Smooth muscle cell (in vitro differentiated cells): ENCODE measurements at regions not wholly inside any gene's neighbourhood (a gene's known extent, or its start where the extent isn't known, plus 50 kb on each side); places are given as distances from the start of the nearest gene placed in this dataset.

Experiments used
- DNase-seq: peaks from one replicate; lab custom pipeline; 2025; ENCODE audit not compliant: unreplicated experiment; lab: John Stamatoyannopoulos, UW
- H2AFZ ChIP-seq: fragments of 200-600 bp; sonication (generic); 2 replicates; pipeline ENCODE4 v1.6.0; 2016; ENCODE audit warnings: antibody characterized with exemption, low read depth, mild to moderate bottlenecking
- H3F3A ChIP-seq: fragments of 200-600 bp; sonication (generic); 2 replicates; pipeline ENCODE4 v1.6.0; 2017; ENCODE audit warnings: antibody characterized with exemption, low read depth
- H3K27ac ChIP-seq: fragments of 200-600 bp; sonication (generic); 2 replicates; pipeline ENCODE4 v1.5.1; 2016; ENCODE audit warnings: low read depth, mild to moderate bottlenecking
- H3K27me3 ChIP-seq: fragments of 200-600 bp; sonication (generic); 2 replicates; pipeline ENCODE4 v1.6.1; 2016; ENCODE audit warnings: low read depth, mild to moderate bottlenecking
- H3K36me3 ChIP-seq: fragments of 200-600 bp; sonication (generic); 2 replicates; pipeline ENCODE4 v1.5.1; 2016; ENCODE audit warnings: low read depth
- H3K4me1 ChIP-seq: fragments of 200-600 bp; sonication (generic); 2 replicates; pipeline ENCODE4 v1.5.1; 2016; ENCODE audit warnings: low read depth
- H3K4me2 ChIP-seq: fragments of 200-600 bp; sonication (generic); 2 replicates; pipeline ENCODE4 v1.6.0; 2016; ENCODE audit warnings: mild to moderate bottlenecking
- H3K4me3 ChIP-seq: fragments of 200-600 bp; sonication (generic); 2 replicates; pipeline ENCODE4 v1.5.1; 2016; ENCODE audit warnings: mild to moderate bottlenecking
- H3K79me2 ChIP-seq: fragments of 200-600 bp; sonication (generic); 2 replicates; pipeline ENCODE4 v1.6.0; 2016; ENCODE audit warnings: low read depth, mild to moderate bottlenecking
- H3K9ac ChIP-seq: fragments of 200-600 bp; sonication (generic); 2 replicates; pipeline ENCODE4 v1.6.0; 2016; ENCODE audit warnings: low read depth
- H3K9me3 ChIP-seq: fragments of 200-600 bp; sonication (generic); replicated peaks from 2 replicates; pipeline ENCODE4 v1.5.1; 2016; ENCODE audit warnings: low read depth
- H4K20me1 ChIP-seq: fragments of 200-600 bp; sonication (generic); 2 replicates; pipeline ENCODE4 v1.6.0; 2016; ENCODE audit warnings: low read depth
- WGBS: methylation state at CpG from one replicate; pipeline ENCODE4 v1.1.7; 2016; ENCODE audit warnings: low lambda C conversion rate; 5-methylcytosine and 5-hydroxymethylcytosine counted together
- TF ChIP-seq, protein P1 (sequence below): fragments of 200-600 bp; sonication (generic); IDR thresholded peaks from 2 replicates; pipeline ENCODE4 v1.5.1; 2017; ENCODE audit warnings: borderline replicate concordance, mild to moderate bottlenecking, antibody characterized with exemption; ENCODE audit not compliant: insufficient read depth, poor library complexity, severe bottlenecking

GRCh38 chr6:98576791-98577190 is 257.6 kb upstream of the POU3F2 start:
- Histone ChIP-seq H3K79me2 (no peaks in the 10 kb centered on the region), H3K9me3 (no peaks in the 10 kb centered on the region), H2AFZ (no peak overlapping the region), H3K9ac (no peak overlapping the region), H3K4me1 (peaks cover 6% of the 10 kb centered on the region), H3F3A (no peaks in the 10 kb centered on the region), H3K4me2 (no peak overlapping the region), H4K20me1 (no peaks in the 10 kb centered on the region), H3K27ac (no peak overlapping the region), H3K27me3 (no peaks in the 10 kb centered on the region), H3K36me3 (no peaks in the 10 kb centered on the region), H3K4me3 (no peak overlapping the region)
- TF ChIP-seq, protein P1, sequence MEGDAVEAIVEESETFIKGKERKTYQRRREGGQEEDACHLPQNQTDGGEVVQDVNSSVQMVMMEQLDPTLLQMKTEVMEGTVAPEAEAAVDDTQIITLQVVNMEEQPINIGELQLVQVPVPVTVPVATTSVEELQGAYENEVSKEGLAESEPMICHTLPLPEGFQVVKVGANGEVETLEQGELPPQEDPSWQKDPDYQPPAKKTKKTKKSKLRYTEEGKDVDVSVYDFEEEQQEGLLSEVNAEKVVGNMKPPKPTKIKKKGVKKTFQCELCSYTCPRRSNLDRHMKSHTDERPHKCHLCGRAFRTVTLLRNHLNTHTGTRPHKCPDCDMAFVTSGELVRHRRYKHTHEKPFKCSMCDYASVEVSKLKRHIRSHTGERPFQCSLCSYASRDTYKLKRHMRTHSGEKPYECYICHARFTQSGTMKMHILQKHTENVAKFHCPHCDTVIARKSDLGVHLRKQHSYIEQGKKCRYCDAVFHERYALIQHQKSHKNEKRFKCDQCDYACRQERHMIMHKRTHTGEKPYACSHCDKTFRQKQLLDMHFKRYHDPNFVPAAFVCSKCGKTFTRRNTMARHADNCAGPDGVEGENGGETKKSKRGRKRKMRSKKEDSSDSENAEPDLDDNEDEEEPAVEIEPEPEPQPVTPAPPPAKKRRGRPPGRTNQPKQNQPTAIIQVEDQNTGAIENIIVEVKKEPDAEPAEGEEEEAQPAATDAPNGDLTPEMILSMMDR, result no peak
- DNase-seq, result no peak

DNA sequence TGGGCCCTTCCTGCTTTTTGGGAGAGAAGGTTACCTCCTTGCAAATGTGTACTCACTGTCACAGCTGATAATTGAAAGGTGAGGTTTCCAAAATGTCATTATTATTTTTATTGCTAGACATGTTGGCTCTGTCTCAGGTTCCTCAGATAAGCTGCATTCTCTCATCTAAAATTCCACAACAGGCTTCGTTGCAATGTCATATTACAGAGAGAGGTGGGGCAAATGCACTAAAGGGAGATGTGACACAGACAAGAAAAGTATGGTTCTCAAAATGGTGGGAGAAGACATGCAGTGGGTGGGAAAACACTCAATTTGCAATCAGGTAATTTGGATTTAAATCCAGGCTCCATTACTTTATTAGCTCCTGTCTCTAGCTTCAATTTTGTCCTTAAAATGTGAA is 256.4 kb upstream of the POU3F2 start:
- Histone ChIP-seq H3K79me2 (no peaks in the 10 kb centered on the region), H3F3A (no peaks in the 10 kb centered on the region), H3K27me3 (no peaks in the 10 kb centered on the region), H3K4me1 (peaks cover 6% of the 10 kb centered on the region), H3K4me2 (no peak overlapping the region), H3K27ac (peak overlapping the region; percentile 89), H3K4me3 (no peak overlapping the region), H3K36me3 (no peaks in the 10 kb centered on the region), H3K9me3 (no peaks in the 10 kb centered on the region), H3K9ac (no peak overlapping the region), H4K20me1 (no peaks in the 10 kb centered on the region), H2AFZ (no peak overlapping the region)
- TF ChIP-seq, protein P1, result no peak
- DNase-seq, result no peak
- 64% methylated on average over 1 of the region's 1 CpG for WGBS

GRCh38 chr6:98579079-98579478 is 255.3 kb upstream of the POU3F2 start:
- Histone ChIP-seq H3K27ac (peak overlapping the region; percentile 89), H3K9me3 (no peaks in the 10 kb centered on the region), H3K79me2 (no peaks in the 10 kb centered on the region), H3F3A (no peaks in the 10 kb centered on the region), H3K4me2 (peak overlapping the region; percentile 51), H3K4me1 (peaks cover 6% of the 10 kb centered on the region), H3K36me3 (no peaks in the 10 kb centered on the region), H3K27me3 (no peaks in the 10 kb centered on the region), H3K4me3 (no peak overlapping the region), H4K20me1 (no peaks in the 10 kb centered on the region), H3K9ac (peak overlapping the region; percentile 22), H2AFZ (no peak overlapping the region)
- TF ChIP-seq, protein P1, result no peak
- no peak for DNase-seq
- 73% methylated on average over 1 of the region's 1 CpG for WGBS

DNA sequence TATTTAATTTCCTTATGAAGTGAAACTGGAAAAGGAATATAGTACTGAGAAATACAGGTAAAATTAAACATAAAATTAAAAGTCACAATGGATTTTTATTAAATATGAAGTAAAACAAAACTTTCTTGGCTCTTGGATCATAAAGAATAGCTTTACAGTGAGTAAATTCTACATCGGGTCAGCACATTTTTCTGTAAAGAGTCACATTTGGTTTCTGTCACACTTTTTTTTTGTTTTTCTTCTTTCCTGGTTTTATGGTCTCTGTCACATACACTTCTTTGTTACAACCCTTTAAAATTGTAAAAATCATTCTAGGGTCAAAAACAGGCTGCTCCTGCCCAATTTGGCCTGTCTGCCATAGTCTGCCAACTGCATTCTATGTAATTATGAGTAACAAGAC is 254.4 kb upstream of the POU3F2 start:
- Histone ChIP-seq H3K4me1 (peaks cover 6% of the 10 kb centered on the region), H3K27me3 (no peaks in the 10 kb centered on the region), H2AFZ (peak overlapping the region; percentile 23), H3F3A (no peaks in the 10 kb centered on the region), H3K9me3 (no peaks in the 10 kb centered on the region), H3K4me2 (peak overlapping the region; percentile 51), H3K36me3 (no peaks in the 10 kb centered on the region), H3K4me3 (no peak overlapping the region), H3K79me2 (no peaks in the 10 kb centered on the region), H3K9ac (peak overlapping the region; percentile 48), H4K20me1 (no peaks in the 10 kb centered on the region), H3K27ac (peak overlapping the region; percentile 89)
- DNase-seq, result no peak
- 18% methylated on average over 1 of the region's 1 CpG for WGBS
- TF ChIP-seq, protein P1, result no peak
